ENCODE measurements at regions not wholly inside any gene's neighbourhood (a gene's known extent, or its start where the extent isn't known, plus 50 kb on each side); places are given as distances from the start of the nearest gene placed in this dataset.

DNA sequence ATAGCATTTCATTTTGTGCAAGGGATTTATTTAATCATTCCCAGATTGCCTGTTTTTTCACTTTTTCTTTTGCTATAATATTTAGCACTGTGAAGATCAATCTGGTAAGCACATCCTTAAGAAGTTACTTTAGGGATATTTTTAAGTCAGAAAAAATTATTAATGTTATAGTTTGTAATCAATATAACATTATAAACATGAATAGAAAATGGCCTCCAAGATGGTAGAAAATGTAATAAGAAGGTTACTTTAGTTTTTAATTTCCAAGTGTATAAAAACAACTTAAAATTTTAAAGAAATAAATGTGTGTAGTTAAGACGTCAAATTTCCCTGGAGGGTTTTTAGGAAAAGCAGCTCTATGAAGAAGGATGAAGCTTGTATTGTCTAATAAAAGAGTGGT lies 81.9 kb upstream of the SERPINE2 start:
- Histone ChIP-seq H2BK15ac (ENCODE audit: low read length) (no peak overlapping the region), H2BK5ac (ENCODE audit: low read depth, low read length) (no peak overlapping the region), H4K8ac (ENCODE audit: extremely low read depth, insufficient read depth, low read length) (no peak overlapping the region), H4K20me1 (replicated peaks in 1 of 2; ENCODE audit: control insufficient read depth in 1 of 2, insufficient read depth in 2 of 2, low read length in 2 of 2) (no peaks in the 10 kb centered on the region), H3K14ac (ENCODE audit: insufficient read length) (no peak overlapping the region), H3K4me2 (ENCODE audit: insufficient read depth in 1 of 2, low read depth in 2 of 2, low read length in 2 of 2) (no peak overlapping the region), H3K23ac (ENCODE audit: insufficient read length) (no peak overlapping the region), H3K36me3 (ENCODE audit: control insufficient read depth in 2 of 4, insufficient read depth in 4 of 4, low read length in 3 of 4) (no peaks in the 10 kb centered on the region), H3K56ac (replicated peaks; ENCODE audit: insufficient read length, low read depth, low read length) (no peak overlapping the region), H2AFZ (ENCODE audit: low read length) (no peak overlapping the region), H2AK5ac (ENCODE audit: low read depth, low read length) (no peak overlapping the region), H3K23me2 (ENCODE audit: low read depth, low read length) (no peaks in the 10 kb centered on the region), H3K18ac (ENCODE audit: extremely low read depth, low read length) (no peak overlapping the region), H3K27ac (ENCODE audit: low read depth, low read length) (no peak overlapping the region), H2BK12ac (ENCODE audit: low read depth, low read length) (no peak overlapping the region), H4K5ac (ENCODE audit: insufficient read length, low read depth, low read length) (no peak overlapping the region), H2BK120ac (replicated peaks; ENCODE audit: low read depth, low read length) (no peak overlapping the region), H2BK20ac (ENCODE audit: low read length) (no peak overlapping the region), H3K4me3 (ENCODE audit: extremely low read depth in 1 of 4, insufficient read depth in 2 of 4, low read depth in 3 of 4, low read length in 4 of 4) (no peak overlapping the region), H3K9me3 (ENCODE audit: insufficient read depth in 2 of 2, low read depth in 1 of 2, low read length in 1 of 2) (0 out of 4 replicates have a peak, but pooled peaks cover 0 to 2% of the 10 kb centered on the region in 2 experiments), H3K27me3 (replicated peaks in 1 of 4; ENCODE audit: control insufficient read depth in 3 of 4, extremely low read depth in 1 of 4, insufficient read depth in 3 of 4, low read length in 3 of 4) (no peaks in the 10 kb centered on the region), H3K79me2 (ENCODE audit: control insufficient read depth in 1 of 2, insufficient read depth in 2 of 2, low read length in 2 of 2) (no peaks in the 10 kb centered on the region), H3K9ac (replicated peaks in 1 of 4; ENCODE audit: extremely low read depth in 1 of 4, low read depth in 3 of 4, low read length in 3 of 4) (no peak overlapping the region), H3K4ac (replicated peaks; ENCODE audit: insufficient read length, low read depth, low read length) (no peak overlapping the region), H4K91ac (replicated peaks; ENCODE audit: insufficient read length, low read length) (no peak overlapping the region), H3K79me1 (ENCODE audit: low read depth, low read length) (no peaks in the 10 kb centered on the region), H3K4me1 (replicated peaks in 1 of 4; ENCODE audit: control insufficient read depth in 3 of 4, insufficient read depth in 4 of 4, low read length in 3 of 4) (no peaks in the 10 kb centered on the region)
- 83% methylated on average over 1 of the region's 1 CpG; no CpG with 5 or more reads in 1 of the 2 experiments for WGBS, 2 experiments (ENCODE audit: extremely low coverage in 1 of 2, insufficient coverage in 1 of 2, insufficient read length in 1 of 2, insufficient replicate concordance in 2 of 2, low coverage in 1 of 2, low lambda C conversion rate in 2 of 2, missing lambda C conversion rate in 1 of 2)
- TF ChIP-seq MAFK (IDR thresholded peaks at IDR 0.05; ENCODE audit: low read depth, low read length) (no peak), SP2 (IDR thresholded peaks at IDR 0.05; ENCODE audit: low read length) (no peak), RNF2 (IDR thresholded peaks at IDR 0.05; ENCODE audit: borderline replicate concordance, low read depth, low read length, missing control alignments, poor library complexity, severe bottlenecking) (no peak), BACH1 (IDR thresholded peaks at IDR 0.05; ENCODE audit: low read length) (no peak), HDAC6 (IDR thresholded peaks at IDR 0.05; ENCODE audit: low read depth, low read length) (no peak), YY1 (IDR thresholded peaks at IDR 0.05; ENCODE audit: low read depth, low read length) (no peak), GABPA (IDR thresholded peaks at IDR 0.05; ENCODE audit: borderline replicate concordance, insufficient read depth, low read length) (no peak), CREB1 (IDR thresholded peaks at IDR 0.05) (no peak), NANOG (IDR thresholded peaks at IDR 0.05; ENCODE audit: insufficient read depth, low read depth, low read length, poor library complexity, severe bottlenecking) (no peak)
- TF ChIP-seq, protein P1, sequence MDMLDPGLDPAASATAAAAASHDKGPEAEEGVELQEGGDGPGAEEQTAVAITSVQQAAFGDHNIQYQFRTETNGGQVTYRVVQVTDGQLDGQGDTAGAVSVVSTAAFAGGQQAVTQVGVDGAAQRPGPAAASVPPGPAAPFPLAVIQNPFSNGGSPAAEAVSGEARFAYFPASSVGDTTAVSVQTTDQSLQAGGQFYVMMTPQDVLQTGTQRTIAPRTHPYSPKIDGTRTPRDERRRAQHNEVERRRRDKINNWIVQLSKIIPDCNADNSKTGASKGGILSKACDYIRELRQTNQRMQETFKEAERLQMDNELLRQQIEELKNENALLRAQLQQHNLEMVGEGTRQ (IDR thresholded peaks at IDR 0.05; ENCODE audit: low read length): no peak
- TF ChIP-seq, protein P2, sequence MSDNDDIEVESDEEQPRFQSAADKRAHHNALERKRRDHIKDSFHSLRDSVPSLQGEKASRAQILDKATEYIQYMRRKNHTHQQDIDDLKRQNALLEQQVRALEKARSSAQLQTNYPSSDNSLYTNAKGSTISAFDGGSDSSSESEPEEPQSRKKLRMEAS (IDR thresholded peaks at IDR 0.05): no peak
- ChIA-PET CTCF (ENCODE audit: partially characterized antibody) (interaction anchor here (2.1 kb wide), 1 partner anchor 11 kb away, joined by 5 read pairs; no protein-coding TSS in a partner anchor), POLR2A (ENCODE audit: partially characterized antibody) (no interaction called here)
- no peak for FAIRE-seq
- no peak for DNase-seq (ENCODE audit: low read depth in 1 of 2, low spot score in 2 of 2)
